Nephron progenitor cell (in vitro differentiated cells): ENCODE measurements at regions not wholly inside any gene's neighbourhood (a gene's known extent, or its start where the extent isn't known, plus 50 kb on each side); places are given as distances from the start of the nearest gene placed in this dataset.

Experiments
- DNase-seq: peaks from one replicate; pipeline ENCODE4 v3.0.0; 2021
- H3K27ac Mint-ChIP-seq: 2 replicates; pipeline ENCODE4 v1.8.0; 2021; ENCODE audit warnings: mild to moderate bottlenecking, moderate library complexity, mixed read lengths
- H3K27me3 Mint-ChIP-seq: 2 replicates; pipeline ENCODE4 v1.8.0; 2021; ENCODE audit warnings: mild to moderate bottlenecking, low read depth, mixed read lengths; ENCODE audit not compliant: poor library complexity
- H3K36me3 Mint-ChIP-seq: 2 replicates; pipeline ENCODE4 v1.8.0; 2021; ENCODE audit warnings: low read depth, mixed read lengths
- H3K4me1 Mint-ChIP-seq: 2 replicates; pipeline ENCODE4 v1.8.0; 2021; ENCODE audit warnings: mixed read lengths
- H3K4me3 Mint-ChIP-seq: 2 replicates; pipeline ENCODE4 v1.8.0; 2021; ENCODE audit warnings: mild to moderate bottlenecking, moderate library complexity, mixed read lengths
- H3K9me3 Mint-ChIP-seq: 2 replicates; pipeline ENCODE4 v1.8.0; 2021; ENCODE audit warnings: mild to moderate bottlenecking, moderate library complexity, mixed read lengths
- TF ChIP-seq, protein P1 (sequence below): fragments of 200-600 bp; sonication (generic); IDR thresholded peaks from 2 replicates; pipeline ENCODE4 v1.5.0; 2021; ENCODE audit warnings: antibody characterized with exemption

DNA sequence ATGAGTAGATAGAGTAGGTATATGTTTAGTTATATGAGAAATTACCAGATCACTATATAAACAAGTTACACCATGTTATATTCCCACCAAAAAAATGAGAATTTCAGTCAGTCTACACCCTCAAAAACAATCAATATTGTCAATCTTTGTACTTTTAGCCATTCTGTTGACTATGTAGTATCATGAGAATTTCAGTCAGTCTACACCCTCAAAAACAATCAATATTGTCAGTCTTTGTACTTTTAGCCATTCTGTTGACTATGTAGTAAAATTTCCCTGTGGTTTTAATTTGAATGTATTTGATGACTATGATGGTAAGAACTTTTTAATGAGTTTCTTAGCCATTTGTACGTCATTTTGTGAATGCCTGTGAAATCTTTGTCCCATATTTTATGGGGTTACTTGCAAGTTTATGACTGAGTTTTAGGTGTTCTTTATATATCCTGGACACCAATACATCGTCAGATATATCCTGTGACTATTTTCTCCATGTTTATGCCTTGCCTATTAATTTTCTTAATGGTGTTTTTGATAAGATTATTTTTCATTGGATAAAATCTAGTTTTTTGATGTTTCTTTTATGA, 528.4 kb upstream of the SPHKAP start:
- no peaks in the 10 kb centered on the region for H3K36me3 Mint-ChIP-seq
- H3K4me1 Mint-ChIP-seq: peaks cover 13% of the 10 kb centered on the region
- no peak for DNase-seq
- TF ChIP-seq, protein P1, sequence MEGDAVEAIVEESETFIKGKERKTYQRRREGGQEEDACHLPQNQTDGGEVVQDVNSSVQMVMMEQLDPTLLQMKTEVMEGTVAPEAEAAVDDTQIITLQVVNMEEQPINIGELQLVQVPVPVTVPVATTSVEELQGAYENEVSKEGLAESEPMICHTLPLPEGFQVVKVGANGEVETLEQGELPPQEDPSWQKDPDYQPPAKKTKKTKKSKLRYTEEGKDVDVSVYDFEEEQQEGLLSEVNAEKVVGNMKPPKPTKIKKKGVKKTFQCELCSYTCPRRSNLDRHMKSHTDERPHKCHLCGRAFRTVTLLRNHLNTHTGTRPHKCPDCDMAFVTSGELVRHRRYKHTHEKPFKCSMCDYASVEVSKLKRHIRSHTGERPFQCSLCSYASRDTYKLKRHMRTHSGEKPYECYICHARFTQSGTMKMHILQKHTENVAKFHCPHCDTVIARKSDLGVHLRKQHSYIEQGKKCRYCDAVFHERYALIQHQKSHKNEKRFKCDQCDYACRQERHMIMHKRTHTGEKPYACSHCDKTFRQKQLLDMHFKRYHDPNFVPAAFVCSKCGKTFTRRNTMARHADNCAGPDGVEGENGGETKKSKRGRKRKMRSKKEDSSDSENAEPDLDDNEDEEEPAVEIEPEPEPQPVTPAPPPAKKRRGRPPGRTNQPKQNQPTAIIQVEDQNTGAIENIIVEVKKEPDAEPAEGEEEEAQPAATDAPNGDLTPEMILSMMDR: no peak
- H3K27ac Mint-ChIP-seq: no peak overlapping the region
- peaks cover 4% of the 10 kb centered on the region for H3K27me3 Mint-ChIP-seq
- no peak overlapping the region for H3K4me3 Mint-ChIP-seq
- peaks cover 10% of the 10 kb centered on the region for H3K9me3 Mint-ChIP-seq

DNA sequence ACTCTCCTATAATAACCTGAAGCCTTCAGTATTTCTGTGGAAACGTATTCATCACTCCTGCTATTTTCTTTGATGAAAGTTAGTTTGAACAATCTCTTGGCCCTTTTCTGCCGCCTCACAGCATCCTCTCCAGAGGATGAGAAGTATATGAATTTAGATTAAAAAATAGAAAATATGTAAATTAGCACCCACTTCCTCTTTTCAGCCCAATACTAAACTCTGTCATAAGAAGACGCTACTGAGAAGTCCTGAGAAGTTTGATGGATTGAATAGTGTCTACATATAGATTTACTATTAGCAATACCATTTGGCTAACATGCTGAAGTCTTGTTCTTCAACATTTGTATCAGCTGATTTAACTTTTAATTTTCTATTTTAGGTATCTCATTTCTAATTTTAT, 526.4 kb upstream of the SPHKAP start:
- Mint-ChIP-seq H3K27me3 (peaks cover 4% of the 10 kb centered on the region), H3K36me3 (no peaks in the 10 kb centered on the region), H3K4me3 (no peak overlapping the region), H3K4me1 (peaks cover 13% of the 10 kb centered on the region), H3K9me3 (no peaks in the 10 kb centered on the region), H3K27ac (no peak overlapping the region)
- DNase-seq: no peak
- TF ChIP-seq, protein P1: no peak

DNA sequence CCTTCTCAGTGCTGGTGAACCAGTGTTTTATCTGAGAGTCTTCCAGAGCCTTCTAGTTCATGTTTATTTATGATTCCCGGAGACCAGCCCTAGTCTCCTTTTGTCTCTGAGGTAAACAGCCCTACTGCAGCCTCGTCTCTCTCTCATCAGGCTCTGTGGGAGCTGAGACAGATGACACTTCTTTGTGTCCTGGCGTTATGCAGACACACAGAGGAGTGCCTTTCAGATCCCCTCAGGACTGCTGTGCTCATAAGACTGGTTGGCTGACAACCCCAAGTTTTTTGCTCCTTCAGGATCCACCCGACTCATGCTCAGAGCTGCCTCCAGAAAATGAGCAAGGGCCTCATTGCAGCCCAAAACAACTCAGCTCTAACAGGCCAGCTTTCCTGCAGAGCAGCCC, 523.8 kb upstream of the SPHKAP start:
- Mint-ChIP-seq H3K4me3 (no peak overlapping the region), H3K4me1 (peaks cover 20% of the 10 kb centered on the region), H3K27me3 (peaks cover 4% of the 10 kb centered on the region), H3K36me3 (no peaks in the 10 kb centered on the region), H3K9me3 (no peaks in the 10 kb centered on the region), H3K27ac (no peak overlapping the region)
- no peak for DNase-seq
- TF ChIP-seq, protein P1: no peak

GRCh38 chr2:228703152-228703551, 521.7 kb upstream of the SPHKAP start:
- H3K27me3 Mint-ChIP-seq: peaks cover 4% of the 10 kb centered on the region
- H3K4me1 Mint-ChIP-seq: peaks cover 20% of the 10 kb centered on the region
- no peaks in the 10 kb centered on the region for H3K9me3 Mint-ChIP-seq
- no peak overlapping the region for H3K4me3 Mint-ChIP-seq
- H3K36me3 Mint-ChIP-seq: no peaks in the 10 kb centered on the region
- TF ChIP-seq, protein P1: no peak
- H3K27ac Mint-ChIP-seq: no peak overlapping the region
- no peak for DNase-seq

- H3K27me3 Mint-ChIP-seq: peaks cover 4% of the 10 kb centered on the region
- H3K9me3 Mint-ChIP-seq: no peaks in the 10 kb centered on the region
- H3K27ac Mint-ChIP-seq: peak overlapping the region; percentile 17
- H3K4me3 Mint-ChIP-seq: no peak overlapping the region
- no peaks in the 10 kb centered on the region for H3K36me3 Mint-ChIP-seq
- H3K4me1 Mint-ChIP-seq: peaks cover 20% of the 10 kb centered on the region
- TF ChIP-seq, protein P1: no peak
- no peak for DNase-seq
These were observed 520.0 kb upstream of the SPHKAP start for GRCh38 chr2:228701506-228701905.

DNA sequence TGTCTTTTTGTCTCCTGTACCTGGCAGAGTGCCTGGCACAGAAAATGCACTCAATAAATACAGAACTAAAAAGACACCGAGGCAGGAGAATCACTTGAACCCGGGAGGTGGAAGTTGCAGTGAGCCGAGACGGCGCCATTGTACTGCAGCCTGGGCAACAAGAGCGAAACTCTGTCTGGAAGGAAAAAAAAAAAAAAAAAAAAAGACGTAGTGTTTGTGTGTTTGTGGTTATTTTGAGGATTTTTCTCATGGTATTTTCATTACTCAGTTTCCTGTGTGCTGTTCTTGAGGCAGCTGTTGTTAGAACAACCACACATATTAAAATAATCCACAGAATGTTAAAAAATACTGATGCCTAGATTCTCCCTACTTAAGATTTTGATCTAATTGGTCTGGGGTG, 519.2 kb upstream of the SPHKAP start:
- peaks cover 4% of the 10 kb centered on the region for H3K27me3 Mint-ChIP-seq
- peaks cover 1% of the 10 kb centered on the region for H3K9me3 Mint-ChIP-seq
- no peaks in the 10 kb centered on the region for H3K36me3 Mint-ChIP-seq
- TF ChIP-seq, protein P1: no peak
- no peak overlapping the region for H3K4me3 Mint-ChIP-seq
- DNase-seq: no peak
- H3K4me1 Mint-ChIP-seq: peaks cover 14% of the 10 kb centered on the region
- H3K27ac Mint-ChIP-seq: no peak overlapping the region
